HUES64 (cell line): ENCODE measurements at regions not wholly inside any gene's neighbourhood (a gene's known extent, or its start where the extent isn't known, plus 50 kb on each side); places are given as distances from the start of the nearest gene placed in this dataset.

Source experiments
- H3K27ac ChIP-seq: 2 replicates; pipeline ENCODE4 v1.7.0; 2013; ENCODE audit warnings: low read depth, low read length, inconsistent platforms
- H3K27me3 ChIP-seq: 2 replicates; pipeline ENCODE4 v1.6.1; 2013; ENCODE audit warnings: mild to moderate bottlenecking, low read length; ENCODE audit not compliant: insufficient read depth
- H3K36me3 ChIP-seq: 2 replicates; pipeline ENCODE4 v1.6.1; 2013; ENCODE audit warnings: mild to moderate bottlenecking, low read length; ENCODE audit not compliant: insufficient read depth
- H3K4me1 ChIP-seq: 2 replicates; pipeline ENCODE4 v1.6.1; 2013; ENCODE audit warnings: mild to moderate bottlenecking, low read length, moderate library complexity; ENCODE audit not compliant: insufficient read depth
- H3K4me3 ChIP-seq: 2 replicates; pipeline ENCODE4 v1.5.1; 2013; ENCODE audit warnings: mild to moderate bottlenecking, low read length, moderate library complexity
- H3K9ac ChIP-seq: 2 replicates; pipeline ENCODE4 v1.6.1; 2013; ENCODE audit warnings: mild to moderate bottlenecking, low read depth, low read length
- H3K9me3 ChIP-seq: 2 replicates; pipeline ENCODE4 v1.6.1; 2013; ENCODE audit warnings: low read depth, low read length; ENCODE audit not compliant: insufficient read depth
- WGBS: fragments of 150-250, 120-280 bp; methylation state at CpG from one replicate; pipeline ENCODE4 v1.1.7; 2013; ENCODE audit warnings: missing lambda C conversion rate; 5-methylcytosine and 5-hydroxymethylcytosine counted together

GRCh38 chr1:60581455-60582220 lies 500.7 kb upstream of the NFIA start:
- 96% methylated on average over 7 of the region's 7 CpGs for WGBS
- peaks cover 24% of the 10 kb centered on the region for H3K9me3 ChIP-seq
- H3K36me3 ChIP-seq = no peaks in the 10 kb centered on the region
- H3K9ac ChIP-seq = no peak overlapping the region
- H3K4me1 ChIP-seq = no peaks in the 10 kb centered on the region
- H3K4me3 ChIP-seq = no peak overlapping the region
- no peaks in the 10 kb centered on the region for H3K27me3 ChIP-seq
- H3K27ac ChIP-seq = no peak overlapping the region

GRCh38 chr1:60577029-60577428 lies 503.5 kb upstream of the C1orf87 start:
- Histone ChIP-seq H3K4me3 (no peak overlapping the region), H3K36me3 (no peaks in the 10 kb centered on the region), H3K9ac (no peak overlapping the region), H3K4me1 (peaks cover 14% of the 10 kb centered on the region), H3K27me3 (no peaks in the 10 kb centered on the region), H3K27ac (no peak overlapping the region), H3K9me3 (no peaks in the 10 kb centered on the region)
- WGBS = 97% methylated on average over 2 of the region's 2 CpGs

- no peaks in the 10 kb centered on the region for H3K36me3 ChIP-seq
- H3K27ac ChIP-seq = no peak overlapping the region
- H3K9ac ChIP-seq = no peak overlapping the region
- H3K9me3 ChIP-seq = no peaks in the 10 kb centered on the region
- H3K27me3 ChIP-seq = no peaks in the 10 kb centered on the region
- H3K4me3 ChIP-seq = no peak overlapping the region
- 94% methylated on average over 2 of the region's 2 CpGs for WGBS
- H3K4me1 ChIP-seq = peaks cover 14% of the 10 kb centered on the region
These were observed 501.9 kb upstream of the C1orf87 start for GRCh38 chr1:60575326-60575977.

- H3K27ac ChIP-seq = no peak overlapping the region
- no peak overlapping the region for H3K4me3 ChIP-seq
- no peaks in the 10 kb centered on the region for H3K27me3 ChIP-seq
- no peaks in the 10 kb centered on the region for H3K36me3 ChIP-seq
- no peak overlapping the region for H3K9ac ChIP-seq
- H3K4me1 ChIP-seq = peaks cover 14% of the 10 kb centered on the region
- H3K9me3 ChIP-seq = no peaks in the 10 kb centered on the region
- WGBS = 63% methylated on average over 3 of the region's 3 CpGs
These were observed 500.3 kb upstream of the C1orf87 start for GRCh38 chr1:60573726-60574409.

GRCh38 chr1:60573121-60573520 lies 499.6 kb upstream of the C1orf87 start:
- H3K27me3 ChIP-seq = no peaks in the 10 kb centered on the region
- no peaks in the 10 kb centered on the region for H3K36me3 ChIP-seq
- peaks cover 14% of the 10 kb centered on the region for H3K4me1 ChIP-seq
- H3K27ac ChIP-seq = no peak overlapping the region
- 94% methylated on average over 1 of the region's 1 CpG for WGBS
- no peak overlapping the region for H3K9ac ChIP-seq
- no peaks in the 10 kb centered on the region for H3K9me3 ChIP-seq
- H3K4me3 ChIP-seq = no peak overlapping the region

GRCh38 chr1:60572378-60572777 lies 498.8 kb upstream of the C1orf87 start:
- 94% methylated on average over 4 of the region's 4 CpGs for WGBS
- Histone ChIP-seq H3K9me3 (no peaks in the 10 kb centered on the region), H3K4me1 (peaks cover 14% of the 10 kb centered on the region), H3K27ac (no peak overlapping the region), H3K27me3 (no peaks in the 10 kb centered on the region), H3K36me3 (no peaks in the 10 kb centered on the region), H3K9ac (no peak overlapping the region), H3K4me3 (no peak overlapping the region)

- H3K4me1 ChIP-seq = peaks cover 14% of the 10 kb centered on the region
- H3K36me3 ChIP-seq = no peaks in the 10 kb centered on the region
- H3K27ac ChIP-seq = no peak overlapping the region
- H3K9ac ChIP-seq = no peak overlapping the region
- H3K27me3 ChIP-seq = no peaks in the 10 kb centered on the region
- no peak overlapping the region for H3K4me3 ChIP-seq
- 89% methylated on average over 1 of the region's 1 CpG for WGBS
- no peaks in the 10 kb centered on the region for H3K9me3 ChIP-seq
These were observed 498.2 kb upstream of the C1orf87 start for GRCh38 chr1:60571811-60572210.

- no peaks in the 10 kb centered on the region for H3K27me3 ChIP-seq
- WGBS = 98% methylated on average over 2 of the region's 2 CpGs
- H3K36me3 ChIP-seq = no peaks in the 10 kb centered on the region
- H3K4me1 ChIP-seq = peaks cover 12% of the 10 kb centered on the region
- no peak overlapping the region for H3K4me3 ChIP-seq
- H3K9me3 ChIP-seq = no peaks in the 10 kb centered on the region
- H3K9ac ChIP-seq = no peak overlapping the region
- H3K27ac ChIP-seq = no peak overlapping the region
These were observed 495.6 kb upstream of the C1orf87 start for GRCh38 chr1:60569189-60569588.

- no peaks in the 10 kb centered on the region for H3K4me1 ChIP-seq
- H3K9ac ChIP-seq = no peak overlapping the region
- no peaks in the 10 kb centered on the region for H3K9me3 ChIP-seq
- no peaks in the 10 kb centered on the region for H3K36me3 ChIP-seq
- H3K27ac ChIP-seq = no peak overlapping the region
- H3K4me3 ChIP-seq = no peak overlapping the region
- no peaks in the 10 kb centered on the region for H3K27me3 ChIP-seq
These were observed 493.7 kb upstream of the C1orf87 start for GRCh38 chr1:60567256-60567655.

- no peak overlapping the region; the same call in 1 of the 2 replicates for H3K9ac ChIP-seq
- H3K4me3 ChIP-seq = no peak overlapping the region
- no peak overlapping the region for H3K27ac ChIP-seq
- 100% methylated on average over 1 of the region's 2 CpGs for WGBS
- no peaks in the 10 kb centered on the region for H3K9me3 ChIP-seq
- no peaks in the 10 kb centered on the region for H3K4me1 ChIP-seq
- H3K27me3 ChIP-seq = no peaks in the 10 kb centered on the region
- H3K36me3 ChIP-seq = no peaks in the 10 kb centered on the region
These were observed 491.6 kb upstream of the C1orf87 start for GRCh38 chr1:60564916-60565750.
